Muscle of leg (tissue), 3 donors: ENCODE measurements at regions not wholly inside any gene's neighbourhood (a gene's known extent, or its start where the extent isn't known, plus 50 kb on each side); places are given as distances from the start of the nearest gene placed in this dataset.
A peak's percentile ranks its signal among the peaks of the same experiment; 100 is the strongest.
"Not testable (repeated sequence)": the region's sequence is repeated elsewhere in the genome, so short reads cannot be mapped to it uniquely, and the experiment has no call there.

Source experiments
- DNase-seq: peaks from one replicate; pipeline ENCODE4 v3.0.0; 2013
- H3K27ac ChIP-seq: one replicate; pipeline ENCODE4 v1.5.1; 2013; ENCODE audit warnings: mild to moderate bottlenecking, low read length, control low read depth
- H3K27me3 ChIP-seq: one replicate; pipeline ENCODE4 v1.6.1; 2013; ENCODE audit warnings: low read length; ENCODE audit not compliant: control insufficient read depth, insufficient read depth
- H3K36me3 ChIP-seq: one replicate; pipeline ENCODE4 v1.6.1; 2013; ENCODE audit warnings: low read length; ENCODE audit not compliant: control insufficient read depth, insufficient read depth
- H3K4me1 ChIP-seq: one replicate; pipeline ENCODE4 v1.6.1; 2013; ENCODE audit warnings: low read length; ENCODE audit not compliant: control insufficient read depth, insufficient read depth
- H3K4me3 ChIP-seq: one replicate; pipeline ENCODE4 v1.5.1; 2013; ENCODE audit warnings: low read length, control low read depth
- H3K9me3 ChIP-seq: replicated peaks from 2 replicates; pipeline ENCODE4 v1.6.1; 2013; ENCODE audit warnings: low read depth, low read length; ENCODE audit not compliant: control insufficient read depth
- WGBS: methylation state at CpG from one replicate; pipeline ENCODE4 v1.1.5; 2013; ENCODE audit warnings: missing lambda C conversion rate; ENCODE audit not compliant: insufficient coverage; 5-methylcytosine and 5-hydroxymethylcytosine counted together

GRCh38 chr6:137610702-137611101, 116.5 kb upstream of the OLIG3 start:
- no peak for DNase-seq
- Histone ChIP-seq H3K9me3 (no peaks in the 10 kb centered on the region), H3K27ac (no peak overlapping the region), H3K4me3 (no peak overlapping the region), H3K4me1 (no peaks in the 10 kb centered on the region), H3K27me3 (peaks cover 2% of the 10 kb centered on the region), H3K36me3 (no peaks in the 10 kb centered on the region)
- WGBS, result no CpG with 5 or more reads among the region's 2 CpGs

GRCh38 chr6:137623293-137623692, 129.1 kb upstream of the OLIG3 start:
- H3K36me3 ChIP-seq, result no peaks in the 10 kb centered on the region
- WGBS, result no CpG with 5 or more reads among the region's 4 CpGs
- DNase-seq, result no peak
- no peak overlapping the region for H3K4me3 ChIP-seq
- no peaks in the 10 kb centered on the region for H3K4me1 ChIP-seq
- H3K9me3 ChIP-seq, result no peaks in the 10 kb centered on the region
- no peaks in the 10 kb centered on the region for H3K27me3 ChIP-seq
- H3K27ac ChIP-seq, result no peak overlapping the region

- Histone ChIP-seq H3K36me3 (no peaks in the 10 kb centered on the region), H3K4me1 (no peaks in the 10 kb centered on the region), H3K4me3 (no peak overlapping the region), H3K27ac (no peak overlapping the region), H3K9me3 (no peaks in the 10 kb centered on the region), H3K27me3 (no peaks in the 10 kb centered on the region)
- no peak for DNase-seq
- 96% methylated on average over 3 of the region's 8 CpGs for WGBS
Observed at GRCh38 chr6:137625100-137625661, 131.0 kb upstream of the OLIG3 start.

- Histone ChIP-seq H3K27ac (no peak overlapping the region), H3K36me3 (no peaks in the 10 kb centered on the region), H3K4me3 (no peak overlapping the region), H3K4me1 (no peaks in the 10 kb centered on the region), H3K9me3 (no peaks in the 10 kb centered on the region), H3K27me3 (no peaks in the 10 kb centered on the region)
- 35% methylated on average over 2 of the region's 7 CpGs for WGBS
- peak; percentile 7 for DNase-seq
Observed at GRCh38 chr6:137625808-137626207, 131.6 kb upstream of the OLIG3 start.

- Histone ChIP-seq H3K27me3 (no peaks in the 10 kb centered on the region), H3K27ac (no peak overlapping the region), H3K4me1 (no peaks in the 10 kb centered on the region), H3K36me3 (no peaks in the 10 kb centered on the region), H3K9me3 (no peaks in the 10 kb centered on the region), H3K4me3 (no peak overlapping the region)
- 20% methylated on average over 1 of the region's 1 CpG for WGBS
- no peak for DNase-seq
Observed at GRCh38 chr6:137630666-137631065, 136.5 kb upstream of the OLIG3 start.

GRCh38 chr6:137631323-137631722, 137.1 kb upstream of the OLIG3 start:
- no peak overlapping the region for H3K27ac ChIP-seq
- H3K4me3 ChIP-seq, result no peak overlapping the region
- H3K4me1 ChIP-seq, result no peaks in the 10 kb centered on the region
- no peak for DNase-seq
- whole genome bisulfite sequencing, result no CpG with 5 or more reads among the region's 2 CpGs
- H3K9me3 ChIP-seq, result no peaks in the 10 kb centered on the region
- H3K36me3 ChIP-seq, result no peaks in the 10 kb centered on the region
- H3K27me3 ChIP-seq, result no peaks in the 10 kb centered on the region

- 82% methylated on average over 4 of the region's 9 CpGs for WGBS
- DNase-seq, H3K27me3 ChIP-seq: not testable (repeated sequence)
Observed at GRCh38 chr6:137634177-137634576, 140.0 kb upstream of the OLIG3 start.

GRCh38 chr6:137637121-137637520, 142.9 kb upstream of the OLIG3 start:
- WGBS, result 8% methylated on average over 1 of the region's 1 CpG
- Histone ChIP-seq H3K4me1 (no peaks in the 10 kb centered on the region), H3K27me3 (no peaks in the 10 kb centered on the region), H3K36me3 (no peaks in the 10 kb centered on the region), H3K27ac (no peak overlapping the region), H3K9me3 (no peaks in the 10 kb centered on the region), H3K4me3 (no peak overlapping the region)
- peak; percentile 43 for DNase-seq

More at GRCh38 chr6:137634177-137634576, 140.0 kb upstream of the OLIG3 start:
- H3K27ac ChIP-seq, H3K4me3 ChIP-seq, H3K4me1 ChIP-seq, H3K9me3 ChIP-seq, H3K36me3 ChIP-seq: not testable (repeated sequence)

- WGBS, result 83% methylated on average over 1 of the region's 3 CpGs
- DNase-seq, result no peak
- Histone ChIP-seq H3K36me3 (no peaks in the 10 kb centered on the region), H3K27ac (no peak overlapping the region), H3K4me1 (no peaks in the 10 kb centered on the region), H3K9me3 (no peaks in the 10 kb centered on the region), H3K27me3 (no peaks in the 10 kb centered on the region), H3K4me3 (no peak overlapping the region)
Observed at GRCh38 chr6:137638926-137639706, 144.9 kb upstream of the OLIG3 start.

GRCh38 chr6:137640086-137640485, 145.9 kb upstream of the OLIG3 start:
- Histone ChIP-seq H3K36me3 (no peaks in the 10 kb centered on the region), H3K4me3 (no peak overlapping the region), H3K27me3 (no peaks in the 10 kb centered on the region), H3K27ac (no peak overlapping the region), H3K9me3 (no peaks in the 10 kb centered on the region), H3K4me1 (no peaks in the 10 kb centered on the region)
- WGBS, result 97% methylated on average over 7 of the region's 7 CpGs
- no peak for DNase-seq
